Upper lobe of right lung (tissue), 1 donor: ENCODE measurements at regions not wholly inside any gene's neighbourhood (a gene's known extent, or its start where the extent isn't known, plus 50 kb on each side); places are given as distances from the start of the nearest gene placed in this dataset.

Experiments
- ATAC-seq: fragments of 200-7000 bp; cut with Tn5 transposase; one replicate; pipeline ENCODE4 v1.9.1; 2020; ENCODE audit warnings: mild to moderate bottlenecking, moderate library complexity
- DNase-seq: peaks from one replicate; pipeline ENCODE4 v3.0.0-alpha.2; 2020
- H3K27ac ChIP-seq: fragments of 200-600 bp; one replicate; pipeline ENCODE4 v1.8.0; 2022
- H3K27me3 ChIP-seq: fragments of 200-600 bp; one replicate; pipeline ENCODE4 v1.8.0; 2022; ENCODE audit warnings: mild to moderate bottlenecking
- H3K36me3 ChIP-seq: fragments of 200-600 bp; one replicate; pipeline ENCODE4 v1.8.0; 2022
- H3K4me1 ChIP-seq: fragments of 200-600 bp; one replicate; pipeline ENCODE4 v1.8.0; 2022
- H3K4me3 ChIP-seq: fragments of 200-600 bp; one replicate; pipeline ENCODE4 v1.8.0; 2022; ENCODE audit warnings: mild to moderate bottlenecking
- H3K9me3 ChIP-seq: fragments of 200-600 bp; one replicate; pipeline ENCODE4 v1.8.0; 2022
- intact Hi-C: fragments of 100-400 bp; cut with DNase I; formaldehyde crosslinking; loops from one replicate; pipeline ENCODE4 v1.11.0; 2022
- TF ChIP-seq, protein P1 (sequence below): fragments of 200-600 bp; IDR thresholded peaks from one replicate; pipeline ENCODE4 v1.8.0; 2022; ENCODE audit warnings: antibody characterized with exemption
- donor health status: DM: no; HTN: yes; CAD: no; lungs with severe emphysema.

DNA sequence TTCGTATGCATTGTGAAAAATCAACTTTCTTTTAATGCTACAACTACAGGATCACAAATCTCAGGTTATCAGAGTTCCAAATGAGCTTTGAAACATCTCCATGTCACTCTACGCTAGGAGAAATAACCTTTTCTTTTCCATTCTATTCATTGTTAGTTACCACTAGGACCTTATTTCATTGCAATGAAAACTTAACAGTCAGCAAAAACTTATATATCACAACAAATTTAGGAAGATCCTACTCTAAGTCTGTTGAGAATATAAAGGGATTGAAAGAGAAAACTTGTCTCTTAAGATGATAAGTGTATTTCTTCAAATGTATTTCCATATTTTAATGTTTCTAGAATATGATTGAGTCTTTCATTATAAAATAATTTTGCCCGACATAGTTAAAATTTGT is 539.1 kb downstream of the TMTC2 start:
- no peak overlapping the region for H3K4me3 ChIP-seq
- intact Hi-C loops, result no loop called here
- DNase-seq, result no peak

DNA sequence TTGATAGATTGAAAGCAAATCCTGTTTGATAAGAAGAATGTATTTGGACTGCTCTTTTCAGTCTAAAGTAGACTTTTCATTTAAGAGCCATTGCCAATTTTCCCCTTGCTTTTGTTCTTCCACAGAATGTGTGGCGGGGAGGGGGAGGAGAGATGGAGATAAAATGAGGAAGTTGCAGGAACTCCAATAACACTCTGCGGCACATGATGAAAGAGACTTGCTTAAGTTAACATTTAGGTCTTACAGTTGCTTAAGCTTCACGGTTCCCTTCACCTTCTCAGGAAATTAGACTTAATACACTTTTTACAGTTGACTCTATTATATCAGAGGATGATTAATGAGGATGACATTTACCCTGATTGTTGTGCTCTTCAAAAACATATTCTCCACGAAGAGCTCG is 537.3 kb downstream of the TMTC2 start:
- no peaks in the 10 kb centered on the region for H3K27me3 ChIP-seq
- TF ChIP-seq, protein P1, sequence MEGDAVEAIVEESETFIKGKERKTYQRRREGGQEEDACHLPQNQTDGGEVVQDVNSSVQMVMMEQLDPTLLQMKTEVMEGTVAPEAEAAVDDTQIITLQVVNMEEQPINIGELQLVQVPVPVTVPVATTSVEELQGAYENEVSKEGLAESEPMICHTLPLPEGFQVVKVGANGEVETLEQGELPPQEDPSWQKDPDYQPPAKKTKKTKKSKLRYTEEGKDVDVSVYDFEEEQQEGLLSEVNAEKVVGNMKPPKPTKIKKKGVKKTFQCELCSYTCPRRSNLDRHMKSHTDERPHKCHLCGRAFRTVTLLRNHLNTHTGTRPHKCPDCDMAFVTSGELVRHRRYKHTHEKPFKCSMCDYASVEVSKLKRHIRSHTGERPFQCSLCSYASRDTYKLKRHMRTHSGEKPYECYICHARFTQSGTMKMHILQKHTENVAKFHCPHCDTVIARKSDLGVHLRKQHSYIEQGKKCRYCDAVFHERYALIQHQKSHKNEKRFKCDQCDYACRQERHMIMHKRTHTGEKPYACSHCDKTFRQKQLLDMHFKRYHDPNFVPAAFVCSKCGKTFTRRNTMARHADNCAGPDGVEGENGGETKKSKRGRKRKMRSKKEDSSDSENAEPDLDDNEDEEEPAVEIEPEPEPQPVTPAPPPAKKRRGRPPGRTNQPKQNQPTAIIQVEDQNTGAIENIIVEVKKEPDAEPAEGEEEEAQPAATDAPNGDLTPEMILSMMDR, result no peak
- DNase-seq, result no peak
- ATAC-seq, result no peak
- no peak overlapping the region for H3K4me3 ChIP-seq
- H3K36me3 ChIP-seq, result no peaks in the 10 kb centered on the region
- H3K9me3 ChIP-seq, result no peaks in the 10 kb centered on the region
- H3K4me1 ChIP-seq, result no peaks in the 10 kb centered on the region
- H3K27ac ChIP-seq, result no peak overlapping the region
- intact Hi-C loops, result no loop called here

More for the DNA sequence above, 539.1 kb downstream of the TMTC2 start:
- TF ChIP-seq, protein P1, result no peak
- no peaks in the 10 kb centered on the region for H3K27me3 ChIP-seq
- no peaks in the 10 kb centered on the region for H3K4me1 ChIP-seq
- no peaks in the 10 kb centered on the region for H3K36me3 ChIP-seq
- ATAC-seq, result no peak
- H3K27ac ChIP-seq, result no peak overlapping the region
- no peaks in the 10 kb centered on the region for H3K9me3 ChIP-seq

DNA sequence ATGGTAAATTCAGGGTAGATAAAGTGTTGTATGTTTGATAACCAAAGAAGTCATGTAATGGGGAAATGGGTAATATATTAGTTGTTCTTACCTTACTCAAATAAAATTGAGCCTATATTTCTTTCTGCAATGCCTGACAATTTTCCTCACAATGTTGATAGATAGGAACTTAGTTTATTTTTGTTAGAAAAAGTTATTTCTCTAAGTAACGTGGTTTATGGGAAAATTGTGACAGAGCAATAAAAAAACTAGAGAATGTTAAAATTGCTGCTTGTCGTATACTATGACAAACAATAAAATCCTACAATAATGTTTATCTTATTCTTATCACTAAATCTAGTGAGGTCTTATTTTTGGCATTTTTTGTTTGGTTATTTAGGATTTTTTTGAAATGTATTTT is 534.1 kb downstream of the TMTC2 start:
- Histone ChIP-seq H3K27ac (no peak overlapping the region), H3K4me3 (no peak overlapping the region), H3K36me3 (no peaks in the 10 kb centered on the region), H3K4me1 (no peaks in the 10 kb centered on the region), H3K9me3 (no peaks in the 10 kb centered on the region), H3K27me3 (no peaks in the 10 kb centered on the region)
- ATAC-seq (no peak), DNase-seq (no peak)
- intact Hi-C loops, result no loop called here
- TF ChIP-seq, protein P1, result no peak

DNA sequence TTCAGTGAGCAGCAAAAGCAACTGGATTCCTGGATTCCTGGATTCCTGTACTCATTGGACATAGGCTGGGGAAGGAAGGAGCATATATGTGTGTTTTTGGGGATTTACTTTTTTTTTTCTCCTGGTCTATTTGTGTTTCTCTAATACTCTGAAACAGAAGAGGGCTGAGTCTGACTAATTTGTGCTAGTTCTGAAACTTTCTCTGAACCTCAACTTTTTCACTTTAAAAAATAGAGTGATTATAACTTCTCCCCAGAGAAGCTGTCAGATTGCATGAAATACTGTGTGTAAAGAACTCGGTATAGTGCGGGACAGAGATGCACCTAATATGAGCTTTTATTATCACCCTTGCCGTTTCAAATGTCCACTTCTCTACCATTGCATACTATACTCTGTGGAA is 529.5 kb downstream of the TMTC2 start:
- Histone ChIP-seq H3K36me3 (no peaks in the 10 kb centered on the region), H3K27me3 (no peaks in the 10 kb centered on the region), H3K9me3 (no peaks in the 10 kb centered on the region), H3K4me3 (no peak overlapping the region), H3K27ac (no peak overlapping the region), H3K4me1 (no peaks in the 10 kb centered on the region)
- intact Hi-C loops, result no loop called here
- TF ChIP-seq, protein P1, result no peak
- ATAC-seq (no peak), DNase-seq (no peak)

DNA sequence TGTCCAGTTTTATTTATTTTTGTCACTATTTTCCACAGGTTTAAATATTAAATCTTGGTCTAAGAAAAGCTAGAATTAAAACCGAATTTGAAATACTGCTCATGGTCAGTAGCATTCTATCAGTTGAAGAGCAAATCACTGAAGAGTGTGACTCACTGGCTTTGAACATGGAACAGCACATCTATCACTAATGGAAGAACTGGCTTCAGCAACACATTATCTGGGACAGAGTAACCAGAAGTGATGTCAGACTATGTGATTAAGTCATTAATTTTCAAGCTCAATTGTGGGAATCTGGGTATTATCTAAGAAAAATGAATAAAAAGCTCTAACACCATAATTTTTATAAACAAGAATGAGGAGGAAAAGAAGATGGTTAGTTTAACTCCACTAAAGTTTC is 527.5 kb downstream of the TMTC2 start:
- no peak for ATAC-seq
- no peaks in the 10 kb centered on the region for H3K4me1 ChIP-seq
- DNase-seq, result no peak
- H3K36me3 ChIP-seq, result no peaks in the 10 kb centered on the region
- no peaks in the 10 kb centered on the region for H3K27me3 ChIP-seq
- H3K9me3 ChIP-seq, result no peaks in the 10 kb centered on the region
- TF ChIP-seq, protein P1, result no peak
- intact Hi-C loops, result no loop called here
- H3K27ac ChIP-seq, result no peak overlapping the region
- H3K4me3 ChIP-seq, result no peak overlapping the region

DNA sequence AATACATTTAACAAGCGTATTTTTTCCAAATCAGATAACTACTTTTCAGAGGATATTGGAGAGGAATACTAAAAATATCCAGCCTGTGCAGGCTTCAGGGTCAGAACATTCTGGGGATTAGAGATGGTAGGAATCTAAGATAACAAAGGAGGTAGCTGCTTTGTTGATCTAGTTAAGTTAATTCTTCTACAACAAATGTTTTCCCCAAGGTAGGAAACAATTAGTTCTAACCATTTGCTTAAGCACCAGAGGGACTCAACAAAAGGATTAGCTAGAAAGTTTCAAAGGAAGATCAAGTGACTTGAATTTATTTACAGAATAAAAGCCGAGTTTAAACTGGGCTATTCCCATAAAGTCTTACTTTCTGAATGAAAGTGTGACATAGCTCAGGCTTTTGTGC is 524.2 kb downstream of the TMTC2 start:
- H3K4me1 ChIP-seq, result no peaks in the 10 kb centered on the region
- no peaks in the 10 kb centered on the region for H3K9me3 ChIP-seq
- H3K27ac ChIP-seq, result no peak overlapping the region
- H3K4me3 ChIP-seq, result no peak overlapping the region
- intact Hi-C loops, result no loop called here
- H3K36me3 ChIP-seq, result no peaks in the 10 kb centered on the region
- DNase-seq, result no peak
- no peak for ATAC-seq
- H3K27me3 ChIP-seq, result no peaks in the 10 kb centered on the region
- TF ChIP-seq, protein P1, result no peak
